ENCODE measurements at regions not wholly inside any gene's neighbourhood (a gene's known extent, or its start where the extent isn't known, plus 50 kb on each side); places are given as distances from the start of the nearest gene placed in this dataset.

GRCh38 chr12:131254374-131254773 lies 300.7 kb downstream of the ADGRD1 start:
- POLR2A ChIA-PET = no interaction called here
- TF ChIP-seq CTCF (IDR thresholded peaks at IDR 0.05; ENCODE audit: control extremely low read depth, extremely low read depth, low read depth, missing control alignments) = no peak
- no peak for DNase-seq (ENCODE audit: extremely low spot score)
- CTCF ChIA-PET = no interaction called here

- TF ChIP-seq CTCF (IDR thresholded peaks at IDR 0.05; ENCODE audit: control extremely low read depth, extremely low read depth, low read depth, missing control alignments) = no peak
- ChIA-PET CTCF (interaction anchor here (1.3 kb wide), 1 partner anchor 18 kb away, joined by 3 read pairs; no protein-coding TSS in a partner anchor), POLR2A (no interaction called here)
- no peak for DNase-seq (ENCODE audit: extremely low spot score)
These were observed 304.7 kb downstream of the ADGRD1 start for GRCh38 chr12:131258398-131258797.

GRCh38 chr12:131260251-131260905 lies 306.7 kb downstream of the ADGRD1 start:
- ChIA-PET POLR2A (no interaction called here), CTCF (no interaction called here)
- no peak for DNase-seq (ENCODE audit: extremely low spot score)
- TF ChIP-seq CTCF (IDR thresholded peaks at IDR 0.05; ENCODE audit: control extremely low read depth, extremely low read depth, low read depth, missing control alignments) = no peak

- no peak for DNase-seq (ENCODE audit: extremely low spot score)
- ChIA-PET CTCF (no interaction called here), POLR2A (no interaction called here)
- no peak for TF ChIP-seq CTCF (IDR thresholded peaks at IDR 0.05; ENCODE audit: control extremely low read depth, extremely low read depth, low read depth, missing control alignments)
These were observed 307.2 kb downstream of the ADGRD1 start for GRCh38 chr12:131260954-131261353.

- ChIA-PET CTCF (no interaction called here), POLR2A (no interaction called here)
- no peak for TF ChIP-seq CTCF (IDR thresholded peaks at IDR 0.05; ENCODE audit: control extremely low read depth, extremely low read depth, low read depth, missing control alignments)
- no peak for DNase-seq (ENCODE audit: extremely low spot score)
These were observed 308.2 kb downstream of the ADGRD1 start for GRCh38 chr12:131261906-131262305.

- ChIA-PET CTCF (no interaction called here), POLR2A (no interaction called here)
- no peak for TF ChIP-seq CTCF (IDR thresholded peaks at IDR 0.05; ENCODE audit: control extremely low read depth, extremely low read depth, low read depth, missing control alignments)
- no peak for DNase-seq (ENCODE audit: extremely low spot score)
These were observed 309.9 kb downstream of the ADGRD1 start for GRCh38 chr12:131263626-131264025.

GRCh38 chr12:131264635-131265034 lies 310.9 kb downstream of the ADGRD1 start:
- POLR2A ChIA-PET = no interaction called here
- CTCF ChIA-PET = no interaction called here
- no peak for DNase-seq (ENCODE audit: extremely low spot score)
- TF ChIP-seq CTCF (IDR thresholded peaks at IDR 0.05; ENCODE audit: control extremely low read depth, extremely low read depth, low read depth, missing control alignments) = no peak

Data from GM10248 (cell line).